K562 (cell line): ENCODE measurements at regions not wholly inside any gene's neighbourhood (a gene's known extent, or its start where the extent isn't known, plus 50 kb on each side); places are given as distances from the start of the nearest gene placed in this dataset.
"Not testable (repeated sequence)": the region's sequence is repeated elsewhere in the genome, so short reads cannot be mapped to it uniquely, and the experiment has no call there.

ENCODE experiments used
- ATAC-seq: fragments of 200-7000 bp; cut with Tn5 transposase; 3 replicates; pipeline ENCODE4 v1.9.1; 2020; ENCODE audit warnings: moderate library complexity
- BruUV-seq: library from RNA; stranded (reverse); fragments of 400-500 nt; replicated peaks from 2 replicates; lab custom pipeline; 2021; lab: Mats Ljungman, UMichigan
- CTCF ChIA-PET: fragments of 300-600 bp; formaldehyde crosslinking; extraction: SDS; loops from one replicate; lab custom pipeline; 2021; ENCODE audit warnings: low intra/inter-chr PET ratio; lab: Yijun Ruan, JAX
- POLR2A ChIA-PET: fragments of 300-600, 350-650 bp; sonication (Branson Sonifier 250); formaldehyde crosslinking; extraction: SDS; loops from one replicate; lab custom pipeline; 2021; ENCODE audit warnings: antibody characterized with exemption, inconsistent platforms; lab: Yijun Ruan, JAX
- DNase-seq, 4 experiments: peaks; one replicate each; pipeline versions ENCODE4 v3.0.0 to v3.0.0-alpha.2; 2011 to 2018; ENCODE audit warnings: low spot score in 3 of 4, mixed read lengths in 3 of 4; ENCODE audit errors: extremely low read depth in 1 of 4
- FAIRE-seq: peaks from 2 replicates; lab custom pipeline; 2011; peaks lifted over from hg19 to GRCh38; lab: Jason Lieb, UNC
- H2AFZ ChIP-seq: 2 replicates; pipeline ENCODE4 v1.6.0; 2011; ENCODE audit warnings: low read depth, low read length, control low read depth, inconsistent platforms
- H3K27ac ChIP-seq: fragments of 200-600 bp; 3 replicates; pipeline ENCODE4 v1.8.0; 2011; ENCODE audit warnings: low read depth, mild to moderate bottlenecking, control low read depth, inconsistent platforms, low read length, moderate library complexity, mixed read lengths; ENCODE audit errors: extremely low read depth
- H3K27me3 ChIP-seq, 2 experiments: fragments of 300-600 bp in 1 of 2; 2 replicates in 1 of 2; 3 replicates in 1 of 2; pipeline versions ENCODE4 v1.6.0 to v1.8.0; 2011; ENCODE audit warnings: inconsistent platforms in 2 of 2, low read length in 2 of 2, mild to moderate bottlenecking in 1 of 2, mixed read lengths in 1 of 2, moderate library complexity in 1 of 2; ENCODE audit not compliant: control insufficient read depth in 2 of 2, insufficient read depth in 2 of 2
- H3K36me3 ChIP-seq: fragments of 300-600 bp; 3 replicates; pipeline ENCODE4 v1.8.0; 2011; ENCODE audit warnings: mild to moderate bottlenecking, low read length, inconsistent platforms; ENCODE audit not compliant: control insufficient read depth, insufficient read depth
- H3K4me1 ChIP-seq, 2 experiments: fragments of 200-600 bp in 1 of 2; replicated peaks in 1 of 2; 2 replicates in 1 of 2; 3 replicates in 1 of 2; pipeline versions ENCODE4 v1.5.1 to v1.8.0; 2011; ENCODE audit warnings: inconsistent platforms in 2 of 2, low read length in 2 of 2, mild to moderate bottlenecking in 1 of 2, mixed read lengths in 1 of 2, moderate library complexity in 1 of 2; ENCODE audit not compliant: control insufficient read depth in 2 of 2, insufficient read depth in 2 of 2
- H3K4me2 ChIP-seq: 2 replicates; pipeline ENCODE4 v1.6.1; 2011; ENCODE audit warnings: low read length, control low read depth, inconsistent platforms, mixed read lengths; ENCODE audit not compliant: insufficient read depth
- H3K4me3 ChIP-seq: fragments of 200-600 bp; sonication (generic), shearing (Covaris generic); 2 replicates; pipeline ENCODE4 v1.5.1; 2016; ENCODE audit warnings: control low read depth, inconsistent platforms
- H3K79me2 ChIP-seq: fragments of 200-600 bp; 3 replicates; pipeline ENCODE4 v1.8.0; 2011; ENCODE audit warnings: low read length, inconsistent platforms; ENCODE audit not compliant: control insufficient read depth, insufficient read depth
- H3K9ac ChIP-seq, 2 experiments: 2 replicates each; pipeline versions ENCODE4 v1.6.0 to v1.6.1; 2011; ENCODE audit warnings: low read depth in 2 of 2, low read length in 2 of 2, control low read depth in 1 of 2, inconsistent platforms in 1 of 2, mild to moderate bottlenecking in 1 of 2, mixed read lengths in 1 of 2; ENCODE audit not compliant: insufficient read depth in 1 of 2
- H3K9me1 ChIP-seq: one replicate; pipeline ENCODE4 v1.6.0; 2011; ENCODE audit warnings: inconsistent platforms, mild to moderate bottlenecking, low read length, moderate library complexity; ENCODE audit not compliant: control insufficient read depth, insufficient read depth
- H3K9me3 ChIP-seq: replicated peaks from 2 replicates; pipeline ENCODE4 v1.5.1; 2011; ENCODE audit warnings: low read depth, low read length, inconsistent platforms; ENCODE audit not compliant: control insufficient read depth, insufficient read depth
- H4K20me1 ChIP-seq: replicated peaks from 2 replicates; pipeline ENCODE4 v1.6.1; 2011; ENCODE audit warnings: low read length, inconsistent platforms, mixed read lengths; ENCODE audit not compliant: control insufficient read depth, insufficient read depth
- ZNF282 ChIP-seq: sonication (generic); formaldehyde crosslinking; IDR thresholded peaks from 2 replicates; pipeline ENCODE4 v1.8.1; 2023; ENCODE audit warnings: missing genetic modification reagents
- WGBS: fragments of 100-300 bp; shearing (Covaris generic); methylation state at CpG from one replicate; pipeline ENCODE4 v1.1.6; 2016; ENCODE audit warnings: low coverage, mixed read lengths; ENCODE audit not compliant: insufficient coverage; ENCODE audit errors: missing lambda C conversion rate; 5-methylcytosine and 5-hydroxymethylcytosine counted together
- in situ Hi-C: fragments of 300-500 bp; cut with MboI; formaldehyde crosslinking; loops from 4 replicates; pipeline ENCODE4 v1.15.0; 2018; ENCODE audit warnings: inconsistent platforms, mixed read lengths
- intact Hi-C: fragments of 100-400 bp; cut with micrococcal nuclease; formaldehyde crosslinking; loops from 2 replicates; pipeline ENCODE4 v1.14.2; 2022
- TF ChIP-seq, protein P1 (sequence below): fragments of 450-650 bp; IDR thresholded peaks from 2 replicates; pipeline ENCODE4 v1.6.1; 2016; ENCODE audit warnings: mild to moderate bottlenecking, moderate library complexity
- TF ChIP-seq, protein P2 (sequence below): conservative IDR thresholded peaks from 2 replicates; pipeline ENCODE4 v1.6.1; 2011; ENCODE audit warnings: low read depth, mild to moderate bottlenecking, low read length; ENCODE audit not compliant: control insufficient read depth

DNA sequence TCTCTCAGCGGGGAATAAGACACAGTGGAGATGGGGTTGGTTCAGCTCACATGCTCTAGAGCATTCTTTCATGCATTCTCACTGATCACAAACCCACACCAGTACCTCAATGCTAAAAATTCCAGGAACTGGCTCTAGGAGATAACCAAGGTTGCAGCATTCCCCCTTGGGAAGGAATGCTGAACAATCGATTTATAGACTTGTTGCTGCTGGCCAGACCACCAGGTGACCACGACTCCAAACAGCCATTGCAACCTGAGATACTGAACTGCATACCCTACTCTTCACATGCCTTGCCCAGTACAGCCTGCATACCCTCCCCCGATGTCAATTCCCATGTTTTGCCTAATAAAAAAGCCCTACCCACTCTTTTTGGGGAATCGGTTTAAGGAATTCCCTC, 75.1 kb upstream of the GPRC5B start:
- H3K9me1 ChIP-seq: no peaks in the 10 kb centered on the region
- H3K4me2 ChIP-seq: no peak overlapping the region
- H3K27ac ChIP-seq: no peak overlapping the region
- ChIA-PET CTCF (no interaction called here), POLR2A (interaction anchor here (0.7 kb wide), 1 partner anchor 27 kb away, joined by 3 read pairs; no protein-coding TSS in a partner anchor)
- peaks cover 0 to 16% of the 10 kb centered on the region in 2 experiments; a peak in 3 of 5 replicates for H3K27me3 ChIP-seq
- WGBS: 2% methylated on average over 5 of the region's 5 CpGs
- no TSS peak for BruUV-seq
- H4K20me1 ChIP-seq: no peaks in the 10 kb centered on the region
- no peaks in the 10 kb centered on the region for H3K4me1 ChIP-seq
- no peak for ATAC-seq
- DNase-seq: no peak
- H3K79me2 ChIP-seq: no peaks in the 10 kb centered on the region
- intact Hi-C loops: no loop called here
- no peak overlapping the region for H3K9ac ChIP-seq
- TF ChIP-seq, protein P1, sequence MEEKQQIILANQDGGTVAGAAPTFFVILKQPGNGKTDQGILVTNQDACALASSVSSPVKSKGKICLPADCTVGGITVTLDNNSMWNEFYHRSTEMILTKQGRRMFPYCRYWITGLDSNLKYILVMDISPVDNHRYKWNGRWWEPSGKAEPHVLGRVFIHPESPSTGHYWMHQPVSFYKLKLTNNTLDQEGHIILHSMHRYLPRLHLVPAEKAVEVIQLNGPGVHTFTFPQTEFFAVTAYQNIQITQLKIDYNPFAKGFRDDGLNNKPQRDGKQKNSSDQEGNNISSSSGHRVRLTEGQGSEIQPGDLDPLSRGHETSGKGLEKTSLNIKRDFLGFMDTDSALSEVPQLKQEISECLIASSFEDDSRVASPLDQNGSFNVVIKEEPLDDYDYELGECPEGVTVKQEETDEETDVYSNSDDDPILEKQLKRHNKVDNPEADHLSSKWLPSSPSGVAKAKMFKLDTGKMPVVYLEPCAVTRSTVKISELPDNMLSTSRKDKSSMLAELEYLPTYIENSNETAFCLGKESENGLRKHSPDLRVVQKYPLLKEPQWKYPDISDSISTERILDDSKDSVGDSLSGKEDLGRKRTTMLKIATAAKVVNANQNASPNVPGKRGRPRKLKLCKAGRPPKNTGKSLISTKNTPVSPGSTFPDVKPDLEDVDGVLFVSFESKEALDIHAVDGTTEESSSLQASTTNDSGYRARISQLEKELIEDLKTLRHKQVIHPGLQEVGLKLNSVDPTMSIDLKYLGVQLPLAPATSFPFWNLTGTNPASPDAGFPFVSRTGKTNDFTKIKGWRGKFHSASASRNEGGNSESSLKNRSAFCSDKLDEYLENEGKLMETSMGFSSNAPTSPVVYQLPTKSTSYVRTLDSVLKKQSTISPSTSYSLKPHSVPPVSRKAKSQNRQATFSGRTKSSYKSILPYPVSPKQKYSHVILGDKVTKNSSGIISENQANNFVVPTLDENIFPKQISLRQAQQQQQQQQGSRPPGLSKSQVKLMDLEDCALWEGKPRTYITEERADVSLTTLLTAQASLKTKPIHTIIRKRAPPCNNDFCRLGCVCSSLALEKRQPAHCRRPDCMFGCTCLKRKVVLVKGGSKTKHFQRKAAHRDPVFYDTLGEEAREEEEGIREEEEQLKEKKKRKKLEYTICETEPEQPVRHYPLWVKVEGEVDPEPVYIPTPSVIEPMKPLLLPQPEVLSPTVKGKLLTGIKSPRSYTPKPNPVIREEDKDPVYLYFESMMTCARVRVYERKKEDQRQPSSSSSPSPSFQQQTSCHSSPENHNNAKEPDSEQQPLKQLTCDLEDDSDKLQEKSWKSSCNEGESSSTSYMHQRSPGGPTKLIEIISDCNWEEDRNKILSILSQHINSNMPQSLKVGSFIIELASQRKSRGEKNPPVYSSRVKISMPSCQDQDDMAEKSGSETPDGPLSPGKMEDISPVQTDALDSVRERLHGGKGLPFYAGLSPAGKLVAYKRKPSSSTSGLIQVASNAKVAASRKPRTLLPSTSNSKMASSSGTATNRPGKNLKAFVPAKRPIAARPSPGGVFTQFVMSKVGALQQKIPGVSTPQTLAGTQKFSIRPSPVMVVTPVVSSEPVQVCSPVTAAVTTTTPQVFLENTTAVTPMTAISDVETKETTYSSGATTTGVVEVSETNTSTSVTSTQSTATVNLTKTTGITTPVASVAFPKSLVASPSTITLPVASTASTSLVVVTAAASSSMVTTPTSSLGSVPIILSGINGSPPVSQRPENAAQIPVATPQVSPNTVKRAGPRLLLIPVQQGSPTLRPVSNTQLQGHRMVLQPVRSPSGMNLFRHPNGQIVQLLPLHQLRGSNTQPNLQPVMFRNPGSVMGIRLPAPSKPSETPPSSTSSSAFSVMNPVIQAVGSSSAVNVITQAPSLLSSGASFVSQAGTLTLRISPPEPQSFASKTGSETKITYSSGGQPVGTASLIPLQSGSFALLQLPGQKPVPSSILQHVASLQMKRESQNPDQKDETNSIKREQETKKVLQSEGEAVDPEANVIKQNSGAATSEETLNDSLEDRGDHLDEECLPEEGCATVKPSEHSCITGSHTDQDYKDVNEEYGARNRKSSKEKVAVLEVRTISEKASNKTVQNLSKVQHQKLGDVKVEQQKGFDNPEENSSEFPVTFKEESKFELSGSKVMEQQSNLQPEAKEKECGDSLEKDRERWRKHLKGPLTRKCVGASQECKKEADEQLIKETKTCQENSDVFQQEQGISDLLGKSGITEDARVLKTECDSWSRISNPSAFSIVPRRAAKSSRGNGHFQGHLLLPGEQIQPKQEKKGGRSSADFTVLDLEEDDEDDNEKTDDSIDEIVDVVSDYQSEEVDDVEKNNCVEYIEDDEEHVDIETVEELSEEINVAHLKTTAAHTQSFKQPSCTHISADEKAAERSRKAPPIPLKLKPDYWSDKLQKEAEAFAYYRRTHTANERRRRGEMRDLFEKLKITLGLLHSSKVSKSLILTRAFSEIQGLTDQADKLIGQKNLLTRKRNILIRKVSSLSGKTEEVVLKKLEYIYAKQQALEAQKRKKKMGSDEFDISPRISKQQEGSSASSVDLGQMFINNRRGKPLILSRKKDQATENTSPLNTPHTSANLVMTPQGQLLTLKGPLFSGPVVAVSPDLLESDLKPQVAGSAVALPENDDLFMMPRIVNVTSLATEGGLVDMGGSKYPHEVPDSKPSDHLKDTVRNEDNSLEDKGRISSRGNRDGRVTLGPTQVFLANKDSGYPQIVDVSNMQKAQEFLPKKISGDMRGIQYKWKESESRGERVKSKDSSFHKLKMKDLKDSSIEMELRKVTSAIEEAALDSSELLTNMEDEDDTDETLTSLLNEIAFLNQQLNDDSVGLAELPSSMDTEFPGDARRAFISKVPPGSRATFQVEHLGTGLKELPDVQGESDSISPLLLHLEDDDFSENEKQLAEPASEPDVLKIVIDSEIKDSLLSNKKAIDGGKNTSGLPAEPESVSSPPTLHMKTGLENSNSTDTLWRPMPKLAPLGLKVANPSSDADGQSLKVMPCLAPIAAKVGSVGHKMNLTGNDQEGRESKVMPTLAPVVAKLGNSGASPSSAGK: no peak
- TF ChIP-seq, protein P2, sequence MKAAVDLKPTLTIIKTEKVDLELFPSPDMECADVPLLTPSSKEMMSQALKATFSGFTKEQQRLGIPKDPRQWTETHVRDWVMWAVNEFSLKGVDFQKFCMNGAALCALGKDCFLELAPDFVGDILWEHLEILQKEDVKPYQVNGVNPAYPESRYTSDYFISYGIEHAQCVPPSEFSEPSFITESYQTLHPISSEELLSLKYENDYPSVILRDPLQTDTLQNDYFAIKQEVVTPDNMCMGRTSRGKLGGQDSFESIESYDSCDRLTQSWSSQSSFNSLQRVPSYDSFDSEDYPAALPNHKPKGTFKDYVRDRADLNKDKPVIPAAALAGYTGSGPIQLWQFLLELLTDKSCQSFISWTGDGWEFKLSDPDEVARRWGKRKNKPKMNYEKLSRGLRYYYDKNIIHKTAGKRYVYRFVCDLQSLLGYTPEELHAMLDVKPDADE: no peak
- TF ChIP-seq ZNF282: no peak
- no peak overlapping the region for H2AFZ ChIP-seq
- H3K36me3 ChIP-seq: no peaks in the 10 kb centered on the region
- no peak for FAIRE-seq
- in situ Hi-C loops: no loop called here
- no peak overlapping the region for H3K4me3 ChIP-seq
- no peaks in the 10 kb centered on the region for H3K9me3 ChIP-seq

DNA sequence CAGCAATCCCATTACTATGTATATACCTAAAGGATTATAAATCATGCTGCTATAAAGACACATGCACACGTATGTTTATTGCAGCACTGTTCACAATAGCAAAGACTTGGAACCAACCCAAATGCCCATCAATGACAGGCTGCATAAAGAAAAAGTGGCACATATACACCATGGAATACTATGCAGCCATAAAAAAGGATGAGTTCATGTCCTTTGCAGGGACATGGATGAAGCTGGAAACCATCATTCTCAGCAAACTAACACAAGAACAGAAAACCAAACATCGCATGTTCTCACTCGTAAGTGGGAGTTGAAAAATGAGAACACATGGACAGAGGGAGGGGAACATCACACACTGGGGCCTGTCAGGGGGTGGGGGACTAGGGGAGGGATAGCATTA, 71.2 kb upstream of the GPRC5B start:
- BruUV-seq, H3K9me1 ChIP-seq, H3K4me3 ChIP-seq, H3K4me2 ChIP-seq, H3K36me3 ChIP-seq, H3K27me3 ChIP-seq, H2AFZ ChIP-seq, H3K79me2 ChIP-seq, H3K9ac ChIP-seq, POLR2A ChIA-PET, H4K20me1 ChIP-seq, H3K27ac ChIP-seq, ATAC-seq, in situ Hi-C loops, FAIRE-seq, DNase-seq, CTCF ChIA-PET, H3K9me3 ChIP-seq, H3K4me1 ChIP-seq: not testable (repeated sequence)
- intact Hi-C loops: loop anchor here (2.0 kb wide), 1 partner anchor 23 kb away; no protein-coding TSS in a partner anchor
- WGBS: 0% methylated on average over 3 of the region's 3 CpGs
